ENCODE measurements at regions not wholly inside any gene's neighbourhood (a gene's known extent, or its start where the extent isn't known, plus 50 kb on each side); places are given as distances from the start of the nearest gene placed in this dataset.

GRCh38 chr6:129778793-129779192, 68.8 kb upstream of the ARHGAP18 start:
- no peak for DNase-seq

GRCh38 chr6:129777371-129777770, 67.4 kb upstream of the ARHGAP18 start:
- no peak for DNase-seq

DNA sequence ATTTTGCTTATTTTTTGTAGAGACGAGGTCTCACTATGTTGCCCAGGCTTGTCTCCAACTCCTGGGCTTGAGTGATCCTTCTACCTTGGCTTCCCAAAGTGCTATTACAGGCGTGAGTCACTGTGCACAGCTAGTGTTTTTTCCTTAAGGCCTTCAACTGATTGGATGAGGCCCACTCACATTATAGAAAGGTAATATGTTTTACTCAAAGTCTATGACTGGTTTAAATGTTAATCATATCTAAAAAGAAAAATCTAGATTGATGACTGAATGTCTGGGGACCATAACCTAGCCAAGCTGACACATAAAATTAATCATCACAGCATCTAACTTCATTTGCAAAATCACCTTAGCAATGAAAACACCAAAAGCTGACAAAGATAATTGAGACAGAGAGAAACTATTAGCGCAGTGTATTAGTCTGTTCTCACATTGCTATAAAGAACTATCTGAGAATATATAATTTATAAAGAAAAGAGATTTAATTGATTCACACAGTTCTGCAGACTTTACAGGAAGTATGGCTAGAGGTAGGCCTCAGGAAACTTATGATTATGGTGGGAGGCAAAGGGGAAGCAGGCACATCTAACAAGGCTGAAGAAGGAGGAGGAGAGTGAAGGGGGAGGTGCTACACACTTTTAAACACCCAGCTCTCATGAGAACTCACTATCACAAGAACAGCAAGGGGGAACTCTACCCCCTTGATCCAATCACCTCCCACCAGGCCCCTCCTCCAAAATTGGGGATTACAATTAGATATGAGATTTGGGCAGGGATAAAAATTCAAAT, 66.8 kb upstream of the ARHGAP18 start:
- DNase-seq, result no peak

GRCh38 chr6:129774697-129775447, 64.9 kb upstream of the ARHGAP18 start:
- peak in 11 of 14 donors; percentile 19 to 66 (median 53) for DNase-seq

DNA sequence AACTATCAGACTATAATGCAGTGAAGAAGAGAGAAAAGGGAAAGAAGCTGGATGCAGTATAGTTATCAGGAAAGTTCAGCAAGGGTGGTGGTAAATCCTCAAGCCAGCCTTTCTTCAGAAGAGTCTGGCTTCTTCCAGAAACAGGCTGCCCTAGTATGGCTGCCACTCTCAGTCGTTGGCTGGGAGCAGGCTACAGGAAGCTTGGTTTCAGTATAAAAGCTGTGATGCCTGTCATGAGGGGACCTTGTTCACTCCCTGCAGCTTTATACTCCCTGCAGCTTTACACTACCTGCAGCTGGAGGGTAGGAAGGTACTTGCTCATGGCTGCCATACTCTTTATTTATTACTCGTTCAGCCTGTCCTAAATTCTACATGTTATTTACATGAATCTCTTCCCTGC, 63.3 kb upstream of the ARHGAP18 start:
- DNase-seq, result no peak

- DNase-seq, result no peak
Measured at GRCh38 chr6:129771678-129772077, 61.7 kb upstream of the ARHGAP18 start.

GRCh38 chr6:129767776-129768485, 58.0 kb upstream of the ARHGAP18 start:
- no peak for DNase-seq

DNA sequence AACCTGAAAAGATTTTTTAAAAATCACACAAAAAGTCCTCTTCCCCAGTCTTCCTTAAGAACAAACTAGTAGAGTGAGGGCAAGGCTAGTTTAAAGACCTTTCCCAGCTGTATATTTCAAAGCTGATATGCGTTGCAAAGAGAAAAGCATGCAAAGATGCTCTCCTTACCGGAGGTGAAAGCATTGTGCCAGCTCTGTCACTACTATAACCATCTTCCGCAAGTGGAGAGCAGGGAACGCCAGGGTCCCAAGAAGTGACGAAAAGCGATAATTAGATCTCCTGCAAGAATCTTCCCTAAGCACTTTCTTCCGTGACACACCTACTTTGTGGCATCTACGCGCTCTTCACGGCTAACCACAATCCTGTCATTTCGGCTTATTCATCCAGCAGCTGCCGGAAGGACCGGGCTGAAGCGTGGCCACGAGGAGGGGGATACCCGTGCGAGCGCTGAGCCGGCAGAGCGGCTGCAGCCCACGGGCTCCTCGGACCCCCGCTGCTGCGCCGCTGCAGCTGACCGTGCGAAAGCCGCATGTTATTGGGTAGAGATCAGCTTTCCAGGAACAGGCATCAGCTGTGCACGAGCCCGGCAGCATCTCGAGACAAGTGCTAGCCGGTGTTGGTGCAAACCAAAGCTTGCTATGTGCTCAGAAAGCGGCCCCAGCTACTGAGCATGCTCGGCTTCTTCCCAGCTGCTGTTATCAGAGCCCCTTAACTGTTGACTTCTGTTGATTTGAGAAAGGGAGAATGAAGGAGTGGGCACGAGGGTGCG, 57.2 kb upstream of the ARHGAP18 start:
- DNase-seq, result peak in 4 of 14 donors; percentile 10 to 37 (median 22)

GRCh38 chr6:129764761-129765407, 54.9 kb upstream of the ARHGAP18 start:
- no peak for DNase-seq

GRCh38 chr6:129759796-129760605, 50.0 kb upstream of the ARHGAP18 start:
- no peak for DNase-seq
